Gastroesophageal sphincter (tissue), 4 donors: ENCODE measurements at regions not wholly inside any gene's neighbourhood (a gene's known extent, or its start where the extent isn't known, plus 50 kb on each side); places are given as distances from the start of the nearest gene placed in this dataset.

Experiments
- ATAC-seq: fragments of 150-250 bp; one replicate; pipeline ENCODE4 v1.9.1; 2016; ENCODE audit warnings: mild to moderate bottlenecking, moderate library complexity
- H3K27ac ChIP-seq, 4 donors: fragments of 200-600 bp; sonication (generic) in 3 of 4; 1 replicate in 3 of 4; 2 replicates in 1 of 4; pipeline ENCODE4 v1.5.1; 2016 to 2019
- H3K27me3 ChIP-seq: fragments of 200-600 bp; sonication (generic); one replicate; pipeline ENCODE4 v1.5.1; 2019
- H3K36me3 ChIP-seq, 2 donors: fragments of 200-600 bp; sonication (generic); one replicate each; pipeline ENCODE4 v1.5.1; 2019; ENCODE audit warnings: control low read depth in 1 of 2
- H3K4me1 ChIP-seq, 3 donors: fragments of 200-600 bp; sonication (generic); 1 replicate in 2 of 3; 2 replicates in 1 of 3; pipeline ENCODE4 v1.5.1; 2016 to 2019; ENCODE audit warnings: control low read depth in 2 of 3
- H3K4me3 ChIP-seq, 2 donors: fragments of 200-600 bp; sonication (generic); one replicate each; pipeline ENCODE4 v1.5.1; 2019; ENCODE audit warnings: mild to moderate bottlenecking in 1 of 2, moderate library complexity in 1 of 2
- H3K9me3 ChIP-seq, 3 donors: fragments of 200-600 bp; sonication (generic); one replicate each; pipeline ENCODE4 v1.5.1; 2017 to 2019; ENCODE audit warnings: control low read depth in 2 of 3
- EP300 ChIP-seq: sonication (generic); formaldehyde crosslinking; IDR thresholded peaks from one replicate; pipeline ENCODE4 v1.6.1; 2017; ENCODE audit warnings: antibody characterized with exemption, mild to moderate bottlenecking
- POLR2A ChIP-seq, 2 donors: fragments of 450-650 bp; IDR thresholded peaks; one replicate each; pipeline ENCODE4 v1.6.1; 2017; ENCODE audit warnings: antibody characterized with exemption in 2 of 2, mild to moderate bottlenecking in 2 of 2, moderate library complexity in 1 of 2
- POLR2AphosphoS5 ChIP-seq: sonication (generic); formaldehyde crosslinking; IDR thresholded peaks from one replicate; pipeline ENCODE4 v1.6.1; 2017; ENCODE audit warnings: antibody characterized with exemption
- WGBS, 2 donors: methylation state at CpG; one replicate each; pipeline ENCODE4 v1.1.5; 2018; ENCODE audit warnings: low coverage in 1 of 2; 5-methylcytosine and 5-hydroxymethylcytosine counted together
- TF ChIP-seq, protein P1 (sequence below), 4 experiments: fragments of 200-600 bp in 2 of 4; fragments of 450-650 bp in 2 of 4; sonication (generic) in 1 of 4; IDR thresholded peaks; one replicate each; pipeline ENCODE4 v1.5.1; 2017 to 2019; ENCODE audit warnings: antibody characterized with exemption in 4 of 4, mild to moderate bottlenecking in 2 of 4, moderate library complexity in 2 of 4

DNA sequence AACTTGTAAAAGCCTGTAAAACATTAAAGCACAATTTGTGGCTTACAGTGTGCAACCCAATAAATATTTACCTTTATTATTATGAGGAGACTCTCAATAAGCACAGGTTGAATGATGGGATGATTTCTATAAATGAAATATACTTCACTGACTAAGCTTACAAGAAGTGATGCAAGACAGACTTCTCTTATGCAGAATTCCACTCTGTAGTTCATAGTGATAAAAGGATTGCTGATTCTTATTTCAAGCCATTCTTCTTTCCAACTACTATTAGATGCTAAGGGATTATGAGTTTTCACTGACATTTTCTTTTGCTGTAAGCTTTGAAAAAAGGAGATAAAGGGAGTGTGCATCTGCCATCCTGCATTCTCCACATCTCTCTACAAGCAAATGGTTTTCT lies 149.0 kb upstream of the ARG1 start:
- Histone ChIP-seq H3K4me3 (no peak overlapping the region), H3K27me3 (peaks cover 2% of the 10 kb centered on the region), H3K36me3 (no peaks in the 10 kb centered on the region), H3K4me1 (no peaks in the 10 kb centered on the region), H3K27ac (no peak overlapping the region), H3K9me3 (peaks cover 0 to 6% (median 0%) of the 10 kb centered on the region in 3 donors)
- ATAC-seq = no peak
- no peak for TF ChIP-seq POLR2A (IDR thresholded peaks at IDR 0.05)
- no peak for TF ChIP-seq EP300
- TF ChIP-seq POLR2AphosphoS5 = no peak
- TF ChIP-seq, protein P1, sequence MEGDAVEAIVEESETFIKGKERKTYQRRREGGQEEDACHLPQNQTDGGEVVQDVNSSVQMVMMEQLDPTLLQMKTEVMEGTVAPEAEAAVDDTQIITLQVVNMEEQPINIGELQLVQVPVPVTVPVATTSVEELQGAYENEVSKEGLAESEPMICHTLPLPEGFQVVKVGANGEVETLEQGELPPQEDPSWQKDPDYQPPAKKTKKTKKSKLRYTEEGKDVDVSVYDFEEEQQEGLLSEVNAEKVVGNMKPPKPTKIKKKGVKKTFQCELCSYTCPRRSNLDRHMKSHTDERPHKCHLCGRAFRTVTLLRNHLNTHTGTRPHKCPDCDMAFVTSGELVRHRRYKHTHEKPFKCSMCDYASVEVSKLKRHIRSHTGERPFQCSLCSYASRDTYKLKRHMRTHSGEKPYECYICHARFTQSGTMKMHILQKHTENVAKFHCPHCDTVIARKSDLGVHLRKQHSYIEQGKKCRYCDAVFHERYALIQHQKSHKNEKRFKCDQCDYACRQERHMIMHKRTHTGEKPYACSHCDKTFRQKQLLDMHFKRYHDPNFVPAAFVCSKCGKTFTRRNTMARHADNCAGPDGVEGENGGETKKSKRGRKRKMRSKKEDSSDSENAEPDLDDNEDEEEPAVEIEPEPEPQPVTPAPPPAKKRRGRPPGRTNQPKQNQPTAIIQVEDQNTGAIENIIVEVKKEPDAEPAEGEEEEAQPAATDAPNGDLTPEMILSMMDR (IDR thresholded peaks at IDR 0.05) = no peak

DNA sequence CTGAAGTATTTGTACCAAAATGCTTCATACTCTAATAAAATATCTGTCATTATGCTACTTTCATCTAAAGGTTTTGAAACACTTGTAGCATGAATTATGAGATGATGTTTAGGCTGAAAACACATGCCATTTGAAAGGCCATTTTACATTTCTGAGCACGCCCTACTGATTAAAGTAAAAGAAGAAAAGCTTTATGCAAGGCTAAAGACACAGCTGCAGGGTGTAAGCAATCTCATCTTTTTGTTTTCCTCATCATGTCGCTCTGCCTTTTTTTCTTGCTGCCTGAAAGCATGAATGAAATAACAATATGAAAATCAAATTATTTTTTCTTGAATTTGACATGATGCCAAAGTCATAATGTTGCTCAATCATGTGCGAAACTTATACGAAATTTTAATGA lies 148.6 kb upstream of the ARG1 start:
- 71 to 78% methylated on average over 4 of the region's 4 CpGs for WGBS, 2 donors
- H3K4me3 ChIP-seq = no peak overlapping the region
- ATAC-seq = no peak
- TF ChIP-seq POLR2AphosphoS5 = no peak
- no peak for TF ChIP-seq EP300
- no peak for TF ChIP-seq POLR2A (IDR thresholded peaks at IDR 0.05)
- TF ChIP-seq, protein P1 (IDR thresholded peaks at IDR 0.05) = no peak
- no peaks in the 10 kb centered on the region for H3K4me1 ChIP-seq
- peaks cover 0 to 6% (median 0%) of the 10 kb centered on the region in 3 donors for H3K9me3 ChIP-seq
- H3K36me3 ChIP-seq = no peaks in the 10 kb centered on the region
- no peaks in the 10 kb centered on the region for H3K27me3 ChIP-seq
- H3K27ac ChIP-seq = no peak overlapping the region

DNA sequence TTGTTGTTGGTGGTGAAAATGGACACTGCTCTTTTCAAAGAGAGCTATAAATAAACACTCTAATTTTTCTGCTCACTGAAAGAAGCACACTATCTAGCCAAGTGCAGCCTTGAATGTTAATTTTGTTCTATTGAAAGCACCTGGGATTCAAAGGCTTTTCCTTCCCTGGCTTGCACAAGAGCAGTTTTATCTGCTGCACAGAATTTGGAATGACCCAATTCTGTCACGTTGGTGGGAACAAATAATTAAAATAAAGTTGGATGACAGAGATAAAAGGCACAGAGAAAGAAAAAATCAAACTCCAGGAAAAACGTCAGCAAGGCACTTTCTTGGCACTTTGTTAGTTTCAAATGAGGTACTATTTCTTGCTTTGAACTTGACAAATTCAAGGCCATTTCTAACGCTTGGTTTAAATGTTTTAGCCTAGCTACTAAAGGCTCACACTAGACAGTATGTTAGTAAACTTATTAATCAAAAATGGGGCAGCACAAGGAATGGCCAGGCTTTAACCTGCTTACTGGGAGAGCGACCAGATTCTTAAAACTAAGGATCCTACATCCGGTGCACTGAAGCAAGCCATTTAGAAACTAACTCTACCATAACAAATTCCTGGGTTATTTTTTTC lies 145.5 kb upstream of the ARG1 start:
- TF ChIP-seq POLR2A (IDR thresholded peaks at IDR 0.05) (no peak), EP300 (no peak), POLR2AphosphoS5 (no peak)
- TF ChIP-seq, protein P1 (IDR thresholded peaks at IDR 0.05) = no peak
- H3K9me3 ChIP-seq = peaks cover 0 to 6% (median 0%) of the 10 kb centered on the region in 3 donors
- WGBS, 2 donors = 30 to 33% methylated on average over 5 of the region's 5 CpGs
- no peak overlapping the region for H3K27ac ChIP-seq
- no peak for ATAC-seq
- no peaks in the 10 kb centered on the region for H3K27me3 ChIP-seq
- no peaks in the 10 kb centered on the region for H3K4me1 ChIP-seq
- no peaks in the 10 kb centered on the region for H3K36me3 ChIP-seq
- H3K4me3 ChIP-seq = no peak overlapping the region

DNA sequence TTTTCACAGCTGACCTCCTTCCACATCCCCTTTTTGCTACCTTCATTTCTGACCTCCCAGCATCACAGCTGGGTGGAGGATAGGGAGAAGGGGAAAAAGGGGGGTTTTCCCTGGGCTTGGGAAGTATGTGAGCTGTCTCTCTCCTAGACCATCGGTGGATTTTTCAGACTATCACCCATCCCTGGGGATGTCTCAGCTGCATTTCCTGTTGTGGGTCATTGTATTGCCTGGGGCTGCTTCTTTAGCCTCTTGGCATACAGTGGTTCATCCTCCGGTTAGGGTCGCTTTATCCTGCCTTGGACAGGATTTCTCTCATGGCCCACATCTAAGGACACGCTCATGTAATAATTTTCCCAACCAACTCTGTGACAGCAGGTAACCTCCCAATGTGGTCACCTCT lies 142.5 kb upstream of the ARG1 start:
- Histone ChIP-seq H3K27ac (no peak overlapping the region), H3K4me3 (no peak overlapping the region), H3K4me1 (no peaks in the 10 kb centered on the region), H3K36me3 (no peaks in the 10 kb centered on the region), H3K9me3 (peaks cover 0 to 14% (median 0%) of the 10 kb centered on the region in 3 donors), H3K27me3 (no peaks in the 10 kb centered on the region)
- no peak for ATAC-seq
- no peak for TF ChIP-seq EP300
- TF ChIP-seq POLR2A (IDR thresholded peaks at IDR 0.05) = no peak
- TF ChIP-seq, protein P1 (IDR thresholded peaks at IDR 0.05) = no peak
- no peak for TF ChIP-seq POLR2AphosphoS5
- 90% methylated on average over 2 of the region's 4 CpGs; no CpG with 5 or more reads in 1 of the 2 donors for whole genome bisulfite sequencing, 2 donors

DNA sequence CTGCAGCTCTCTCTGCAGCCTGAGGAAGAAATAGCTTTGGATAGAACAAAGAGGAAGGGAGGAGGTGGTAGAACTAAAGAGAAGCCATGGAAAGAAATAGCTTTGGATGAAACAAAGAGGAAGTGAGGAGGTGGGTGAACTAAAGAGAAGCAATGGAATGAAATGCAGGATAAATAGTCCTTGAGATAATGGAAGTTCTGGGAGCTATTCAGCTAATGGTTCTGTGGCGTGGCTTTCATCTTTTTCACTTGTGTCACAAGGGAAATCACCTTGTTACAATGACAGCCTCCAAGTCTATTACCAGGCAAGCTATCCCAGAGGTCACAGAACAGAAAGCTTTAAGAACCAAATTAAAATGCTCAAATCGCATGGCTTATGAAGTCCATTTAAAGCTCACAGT lies 141.3 kb upstream of the ARG1 start:
- TF ChIP-seq POLR2AphosphoS5 = no peak
- TF ChIP-seq EP300 = no peak
- TF ChIP-seq, protein P1 (IDR thresholded peaks at IDR 0.05) = no peak
- no peak for TF ChIP-seq POLR2A (IDR thresholded peaks at IDR 0.05)
- H3K36me3 ChIP-seq = no peaks in the 10 kb centered on the region
- no peak for ATAC-seq
- 32 to 100% methylated on average over 1 to 2 of the region's 2 CpGs for WGBS, 2 donors
- H3K9me3 ChIP-seq = peaks cover 0 to 14% (median 0%) of the 10 kb centered on the region in 3 donors
- no peak overlapping the region for H3K4me3 ChIP-seq
- H3K4me1 ChIP-seq = no peaks in the 10 kb centered on the region
- no peak overlapping the region for H3K27ac ChIP-seq
- no peaks in the 10 kb centered on the region for H3K27me3 ChIP-seq
